IMR-90 (cell line): ENCODE measurements at regions not wholly inside any gene's neighbourhood (a gene's known extent, or its start where the extent isn't known, plus 50 kb on each side); places are given as distances from the start of the nearest gene placed in this dataset.

Experiments used
- ATAC-seq: fragments of 200-7000 bp; cut with Tn5 transposase; 2 replicates; pipeline ENCODE4 v1.9.1; 2020; ENCODE audit warnings: low read depth, mild to moderate bottlenecking, moderate library complexity
- BruUV-seq: library from RNA; stranded (reverse); fragments of 400-500 nt; replicated peaks from 2 replicates; lab custom pipeline; 2021; lab: Mats Ljungman, UMichigan
- CTCF ChIA-PET: fragments of 300-600 bp; formaldehyde crosslinking; extraction: SDS; loops from one replicate; lab custom pipeline; 2021; ENCODE audit warnings: antibody characterized with exemption; lab: Yijun Ruan, JAX
- POLR2A ChIA-PET: fragments of 300-600 bp; sonication (Branson Sonifier 250); formaldehyde crosslinking; loops from one replicate; lab custom pipeline; 2022; ENCODE audit warnings: antibody characterized with exemption; ENCODE audit not compliant: unreplicated experiment; lab: Charles Lee
- DNase-seq: peaks from one replicate; pipeline ENCODE4 v3.0.0; 2013
- H2AFZ ChIP-seq: replicated peaks from 2 replicates; pipeline ENCODE3; 2013; ENCODE audit warnings: low read length, mild to moderate bottlenecking; ENCODE audit not compliant: poor library complexity
- H2AK5ac ChIP-seq: 2 replicates; pipeline ENCODE4 v1.6.1; 2013; ENCODE audit warnings: low read depth, low read length, inconsistent platforms
- H2AK9ac ChIP-seq: replicated peaks from 2 replicates; pipeline ENCODE3; 2013; ENCODE audit warnings: mild to moderate bottlenecking, low read depth, low read length, moderate library complexity; ENCODE audit not compliant: poor library complexity
- H2BK120ac ChIP-seq: 2 replicates; pipeline ENCODE4 v1.6.1; 2013; ENCODE audit warnings: low read depth, low read length, inconsistent platforms
- H2BK15ac ChIP-seq: 3 replicates; pipeline ENCODE4 v1.6.1; 2013; ENCODE audit warnings: low read depth, low read length, inconsistent platforms
- H2BK20ac ChIP-seq: 2 replicates; pipeline ENCODE4 v1.6.1; 2013; ENCODE audit warnings: low read depth, mild to moderate bottlenecking, inconsistent platforms, low read length, moderate library complexity
- H2BK5ac ChIP-seq: 2 replicates; pipeline ENCODE4 v1.6.1; 2013; ENCODE audit warnings: mild to moderate bottlenecking, low read depth, low read length, inconsistent platforms; ENCODE audit not compliant: poor library complexity, severe bottlenecking
- H3K14ac ChIP-seq: replicated peaks from 2 replicates; pipeline ENCODE4 v1.6.1; 2013; ENCODE audit warnings: low read depth, low read length, inconsistent platforms
- H3K18ac ChIP-seq: 2 replicates; pipeline ENCODE4 v1.6.1; 2013; ENCODE audit warnings: low read depth, low read length, control low read depth
- H3K23ac ChIP-seq: 2 replicates; pipeline ENCODE4 v1.6.1; 2013; ENCODE audit warnings: low read depth, low read length, inconsistent platforms
- H3K27ac ChIP-seq: 2 replicates; pipeline ENCODE4 v1.5.1; 2013; ENCODE audit warnings: mild to moderate bottlenecking, control low read depth, low read length; ENCODE audit not compliant: insufficient read depth
- H3K27me3 ChIP-seq: 2 replicates; pipeline ENCODE4 v1.6.1; 2013; ENCODE audit warnings: low read length; ENCODE audit not compliant: control insufficient read depth, insufficient read depth
- H3K36me3 ChIP-seq: 2 replicates; pipeline ENCODE4 v1.6.1; 2013; ENCODE audit warnings: low read length, mixed read lengths; ENCODE audit not compliant: control insufficient read depth, insufficient read depth
- H3K4ac ChIP-seq: 2 replicates; pipeline ENCODE4 v1.6.1; 2013; ENCODE audit warnings: low read depth, low read length, inconsistent platforms
- H3K4me1 ChIP-seq: 2 replicates; pipeline ENCODE4 v1.6.1; 2013; ENCODE audit warnings: low read length, mixed read lengths; ENCODE audit not compliant: control insufficient read depth, insufficient read depth
- H3K4me2 ChIP-seq: 2 replicates; pipeline ENCODE4 v1.6.1; 2013; ENCODE audit warnings: low read depth, mild to moderate bottlenecking, control low read depth, low read length, moderate library complexity
- H3K4me3 ChIP-seq: 2 replicates; pipeline ENCODE4 v1.5.1; 2013; ENCODE audit warnings: low read depth, mild to moderate bottlenecking, control low read depth, low read length, moderate library complexity; ENCODE audit not compliant: insufficient read depth
- H3K56ac ChIP-seq: 2 replicates; pipeline ENCODE4 v1.6.1; 2013; ENCODE audit warnings: low read length, inconsistent platforms; ENCODE audit not compliant: insufficient read depth; ENCODE audit errors: extremely low read depth
- H3K79me1 ChIP-seq, 2 experiments: 2 replicates each; pipeline ENCODE4 v1.6.1; 2013; ENCODE audit warnings: low read length in 2 of 2, inconsistent platforms in 1 of 2, low read depth in 1 of 2
- H3K9ac ChIP-seq: 2 replicates; pipeline ENCODE4 v1.6.1; 2013; ENCODE audit warnings: low read depth, low read length, control low read depth
- H3K9me1 ChIP-seq: 2 replicates; pipeline ENCODE4 v1.6.1; 2013; ENCODE audit warnings: low read length, inconsistent platforms; ENCODE audit not compliant: insufficient read depth
- H3K9me3 ChIP-seq: 2 replicates; pipeline ENCODE4 v1.6.1; 2013; ENCODE audit warnings: low read length; ENCODE audit not compliant: control insufficient read depth, insufficient read depth
- H4K20me1 ChIP-seq: 2 replicates; pipeline ENCODE4 v1.6.1; 2013; ENCODE audit warnings: low read length, inconsistent platforms; ENCODE audit not compliant: insufficient read depth
- H4K5ac ChIP-seq: 2 replicates; pipeline ENCODE4 v1.6.1; 2013; ENCODE audit warnings: mild to moderate bottlenecking, low read depth, low read length, control low read depth
- H4K8ac ChIP-seq, 2 experiments: 2 replicates each; pipeline ENCODE4 v1.6.1; 2013; ENCODE audit warnings: low read depth in 2 of 2, low read length in 2 of 2, control low read depth in 1 of 2, inconsistent platforms in 1 of 2
- H4K91ac ChIP-seq: 2 replicates; pipeline ENCODE4 v1.6.1; 2013; ENCODE audit warnings: low read depth, low read length, inconsistent platforms; ENCODE audit not compliant: insufficient read depth
- CHD1 ChIP-seq: IDR thresholded peaks from 2 replicates; pipeline ENCODE4 v1.6.1; 2012; ENCODE audit warnings: low read depth, low read length, improper control_type of control experiment
- RAD21 ChIP-seq: IDR thresholded peaks from 2 replicates; pipeline ENCODE4 v1.6.1; 2012; ENCODE audit warnings: low read length, improper control_type of control experiment
- RCOR1 ChIP-seq: IDR thresholded peaks from 2 replicates; pipeline ENCODE4 v1.6.1; 2012; ENCODE audit warnings: mild to moderate bottlenecking, low read length, improper control_type of control experiment; ENCODE audit not compliant: insufficient replicate concordance
- WGBS, 2 experiments: methylation state at CpG; one replicate each; pipeline versions ENCODE4 v1.1.5 to v1.1.7; 2013; ENCODE audit warnings: missing lambda C conversion rate in 2 of 2; ENCODE audit not compliant: insufficient read length in 1 of 2; ENCODE audit errors: extremely low coverage in 2 of 2; 5-methylcytosine and 5-hydroxymethylcytosine counted together
- dilution Hi-C: fragments of 300-500 bp; cut with HindIII; formaldehyde crosslinking; loops from one replicate; pipeline ENCODE4 v1.14.3; 2018; ENCODE audit warnings: low sequenced_read_pairs; ENCODE audit not compliant: unreplicated experiment
- in situ Hi-C: fragments of 300-500 bp; cut with MboI; formaldehyde crosslinking; loops from 3 replicates; pipeline ENCODE4 v1.14.3; 2019; ENCODE audit warnings: low sequenced_read_pairs, inconsistent platforms, mixed read lengths
- intact Hi-C: fragments of 100-400 bp; cut with micrococcal nuclease; formaldehyde crosslinking; loops from 2 replicates; pipeline ENCODE4 v1.10.0; 2022
- TF ChIP-seq, protein P1 (sequence below): fragments of 150-350 bp; IDR thresholded peaks from 2 replicates; pipeline ENCODE4 v1.6.1; 2016; ENCODE audit warnings: low read depth, mild to moderate bottlenecking, low read length, moderate library complexity, borderline replicate concordance

DNA sequence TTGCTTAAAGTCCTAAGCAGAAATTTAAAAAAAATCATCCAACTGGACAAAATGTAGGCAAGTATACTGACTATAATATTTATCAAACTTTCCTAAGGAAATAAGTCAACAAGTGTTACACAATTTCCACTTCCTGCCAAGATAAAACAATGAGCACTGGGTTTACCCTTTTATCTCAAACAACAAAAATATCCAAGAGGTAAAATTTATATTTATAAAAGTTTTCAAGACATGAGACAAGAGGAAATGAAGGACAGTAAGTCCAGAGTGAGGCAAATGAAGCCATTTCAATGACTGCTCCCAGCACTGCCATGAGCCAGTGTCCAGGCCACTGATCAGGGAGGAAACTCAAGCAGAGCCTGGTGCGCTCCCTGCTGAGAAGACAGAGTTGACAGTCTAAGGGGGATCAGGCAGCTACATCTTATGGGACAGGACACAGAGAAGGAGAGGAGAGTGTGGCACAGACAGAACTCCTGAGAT lies 439.4 kb downstream of the RAP2B start:
- Histone ChIP-seq H4K20me1 (0 out of 2 replicates have a peak, but pooled peaks cover 3% of the 10 kb centered on the region), H4K5ac (no peak overlapping the region), H3K4me2 (no peak overlapping the region), H3K4ac (no peak overlapping the region), H2AK9ac (no peak overlapping the region), H2BK5ac (no peak overlapping the region), H3K14ac (no peak overlapping the region), H3K23ac (no peak overlapping the region), H3K4me1 (0 out of 2 replicates have a peak, but pooled peaks cover 2% of the 10 kb centered on the region), H3K18ac (no peak overlapping the region), H2AFZ (no peak overlapping the region), H2AK5ac (no peak overlapping the region), H3K56ac (no peak overlapping the region), H3K27ac (no peak overlapping the region), H2BK20ac (no peak overlapping the region), H4K91ac (no peak overlapping the region), H3K9me3 (no peaks in the 10 kb centered on the region), H3K9me1 (no peaks in the 10 kb centered on the region; the same call in 1 of the 2 replicates), H2BK15ac (no peak overlapping the region), H3K36me3 (no peaks in the 10 kb centered on the region), H3K79me1 (no peaks in the 10 kb centered on the region), H2BK120ac (no peak overlapping the region), H3K9ac (no peak overlapping the region), H4K8ac (no peak overlapping the region), H3K27me3 (peaks cover 37% of the 10 kb centered on the region), H3K4me3 (no peak overlapping the region)
- DNase-seq (no peak), ATAC-seq (no peak)
- TF ChIP-seq RAD21 (no peak), CHD1 (no peak), RCOR1 (no peak)
- TF ChIP-seq, protein P1, sequence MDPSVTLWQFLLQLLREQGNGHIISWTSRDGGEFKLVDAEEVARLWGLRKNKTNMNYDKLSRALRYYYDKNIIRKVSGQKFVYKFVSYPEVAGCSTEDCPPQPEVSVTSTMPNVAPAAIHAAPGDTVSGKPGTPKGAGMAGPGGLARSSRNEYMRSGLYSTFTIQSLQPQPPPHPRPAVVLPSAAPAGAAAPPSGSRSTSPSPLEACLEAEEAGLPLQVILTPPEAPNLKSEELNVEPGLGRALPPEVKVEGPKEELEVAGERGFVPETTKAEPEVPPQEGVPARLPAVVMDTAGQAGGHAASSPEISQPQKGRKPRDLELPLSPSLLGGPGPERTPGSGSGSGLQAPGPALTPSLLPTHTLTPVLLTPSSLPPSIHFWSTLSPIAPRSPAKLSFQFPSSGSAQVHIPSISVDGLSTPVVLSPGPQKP, result no peak
- BruUV-seq, result no TSS peak
- dilution Hi-C loops, result no loop called here
- in situ Hi-C loops, result no loop called here
- intact Hi-C loops, result no loop called here
- CTCF ChIA-PET, result no interaction called here
- no CpG with 5 or more reads among the region's 1 CpG for WGBS, 2 experiments
- POLR2A ChIA-PET, result no interaction called here
